GM18499 (cell line): ENCODE measurements at regions not wholly inside any gene's neighbourhood (a gene's known extent, or its start where the extent isn't known, plus 50 kb on each side); places are given as distances from the start of the nearest gene placed in this dataset.
"Not testable (repeated sequence)": the region's sequence is repeated elsewhere in the genome, so short reads cannot be mapped to it uniquely, and the experiment has no call there.

Experiments used
- ATAC-seq: cut with Tn5 transposase; IDR thresholded peaks from one replicate; pipeline ENCODE4 v1.9.1; 2021; ENCODE audit warnings: moderate number of reproducible peaks; ENCODE audit not compliant: insufficient read depth, unreplicated experiment

DNA sequence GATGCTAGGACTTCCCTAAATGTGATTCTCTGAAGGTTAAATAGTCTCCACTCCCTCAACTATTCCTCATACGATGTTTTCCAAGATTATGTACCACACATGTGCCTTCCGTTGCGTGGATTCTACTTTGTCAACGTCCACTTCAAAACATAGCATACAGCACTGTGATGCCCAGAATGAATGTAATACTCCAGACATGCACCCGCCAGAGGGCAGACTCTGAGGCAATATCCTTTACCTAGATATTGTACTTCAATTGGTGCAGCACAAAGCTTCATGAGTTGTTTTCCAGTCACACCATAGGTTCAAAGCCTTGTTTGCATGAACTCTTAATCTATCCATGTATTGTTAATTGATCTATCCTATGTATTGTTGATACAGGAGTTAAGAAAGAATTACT lies 201.0 kb upstream of the NABP1 start:
- no peak for ATAC-seq

DNA sequence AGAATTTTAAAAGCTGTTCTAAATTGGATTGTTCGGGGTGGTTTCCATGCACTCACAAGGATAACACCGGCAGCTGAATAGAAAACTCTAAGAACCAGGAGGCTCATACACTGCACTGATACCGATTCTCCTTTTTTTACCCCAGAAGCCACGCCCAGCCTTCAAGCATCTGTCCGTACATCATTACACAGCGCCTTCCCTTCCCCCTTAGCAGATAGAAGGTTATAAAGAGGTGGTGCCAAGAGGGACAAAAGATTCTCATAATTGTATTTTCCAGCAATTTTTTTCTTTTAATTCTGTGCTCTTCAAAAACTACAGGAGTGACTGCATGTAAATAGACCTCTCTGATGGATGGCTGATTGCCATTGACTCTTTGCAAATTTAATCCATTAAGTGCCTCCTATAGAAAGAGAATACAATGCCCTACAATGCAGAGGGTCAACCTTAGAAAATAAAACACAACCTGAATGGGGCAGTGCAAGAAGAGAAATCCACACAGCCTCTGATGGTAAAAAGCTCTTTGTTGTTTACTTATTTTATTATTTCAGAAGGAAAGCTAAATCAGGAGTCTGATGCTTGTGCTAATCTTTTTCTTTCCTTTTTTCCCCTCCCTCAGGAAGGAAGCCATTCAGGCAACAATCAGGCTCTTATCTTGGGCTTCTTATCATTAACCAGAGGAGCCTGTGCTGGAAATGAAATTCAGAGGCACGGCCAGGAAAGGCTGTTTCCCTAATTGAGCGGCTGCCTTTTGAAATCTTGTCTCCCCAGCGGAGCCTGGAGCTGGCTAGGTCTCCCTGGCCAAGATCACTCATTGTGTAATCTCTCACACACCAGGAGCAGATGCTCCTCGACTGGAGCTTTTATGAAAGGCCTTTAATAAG lies 198.9 kb upstream of the NABP1 start:
- ATAC-seq = no peak

DNA sequence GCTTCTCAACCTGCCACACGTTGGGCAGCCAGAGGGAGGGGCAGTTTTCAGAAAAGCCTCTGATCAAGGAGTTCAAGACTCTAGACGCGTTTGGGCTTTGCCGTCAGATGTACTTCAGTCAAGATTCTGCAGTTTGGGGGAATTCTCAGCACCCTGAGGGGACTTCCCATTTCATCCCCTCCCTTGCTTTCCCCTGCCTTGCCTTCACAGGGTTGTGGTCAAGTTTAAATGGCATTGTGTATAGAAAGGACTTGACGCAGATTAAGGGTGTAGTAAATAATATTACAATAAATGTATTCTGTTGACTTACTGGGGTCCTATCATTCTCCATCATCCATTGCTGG lies 198.3 kb upstream of the NABP1 start:
- ATAC-seq = no peak

DNA sequence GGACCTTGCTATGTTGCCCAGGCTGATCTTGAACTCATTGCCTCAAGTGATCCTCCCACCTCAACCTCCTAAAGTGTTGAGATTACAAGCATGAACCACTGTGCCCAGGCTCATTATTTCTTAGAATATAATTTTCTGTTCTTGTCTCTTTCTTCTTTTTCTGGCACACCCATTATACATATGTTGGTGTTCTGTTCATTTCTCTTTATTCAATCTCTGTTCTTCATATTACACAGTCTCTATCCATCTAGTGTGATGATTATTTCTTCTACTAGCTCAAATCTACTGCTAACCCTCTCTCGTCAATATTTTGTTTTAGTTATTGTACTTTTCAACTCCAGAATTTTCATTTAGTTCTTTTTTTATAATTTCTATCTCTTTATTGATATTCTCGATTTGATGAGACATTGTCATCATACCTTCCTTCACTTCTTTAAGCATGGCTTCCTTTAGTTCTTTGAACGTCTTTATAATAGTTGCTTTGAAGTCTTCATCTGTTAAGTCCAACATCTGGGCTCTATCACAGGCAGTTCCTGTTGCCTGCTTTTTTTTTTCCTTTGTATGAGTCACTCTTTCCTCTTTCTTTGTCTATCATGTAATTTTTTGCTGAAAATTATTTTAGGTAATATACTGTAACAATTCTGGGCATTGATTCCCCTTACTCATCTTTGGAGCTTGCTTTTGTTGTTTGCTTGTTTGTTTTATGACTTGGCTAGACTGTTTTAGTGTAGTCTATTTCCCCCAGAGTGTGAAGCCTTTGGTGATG lies 196.4 kb upstream of the NABP1 start:
- no peak for ATAC-seq

DNA sequence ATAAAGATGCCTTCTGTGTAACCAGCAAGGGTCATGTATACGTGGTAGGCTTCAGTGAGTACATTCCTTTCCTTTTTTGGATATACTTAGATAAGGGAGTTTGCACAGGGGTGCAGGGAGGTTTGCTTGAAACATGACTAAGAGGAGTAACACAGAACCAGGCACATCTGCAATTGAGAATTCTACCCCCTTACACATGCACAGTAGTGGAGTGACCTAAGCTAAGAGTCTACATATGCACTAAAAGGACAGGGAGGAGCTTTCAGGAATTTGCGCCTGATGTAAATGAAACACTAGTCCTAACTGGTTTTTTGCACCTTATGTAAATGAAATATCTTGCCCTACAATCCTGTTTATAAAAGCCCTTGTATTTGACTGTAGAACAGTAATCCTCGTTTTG lies 194.8 kb upstream of the NABP1 start:
- ATAC-seq = no peak

DNA sequence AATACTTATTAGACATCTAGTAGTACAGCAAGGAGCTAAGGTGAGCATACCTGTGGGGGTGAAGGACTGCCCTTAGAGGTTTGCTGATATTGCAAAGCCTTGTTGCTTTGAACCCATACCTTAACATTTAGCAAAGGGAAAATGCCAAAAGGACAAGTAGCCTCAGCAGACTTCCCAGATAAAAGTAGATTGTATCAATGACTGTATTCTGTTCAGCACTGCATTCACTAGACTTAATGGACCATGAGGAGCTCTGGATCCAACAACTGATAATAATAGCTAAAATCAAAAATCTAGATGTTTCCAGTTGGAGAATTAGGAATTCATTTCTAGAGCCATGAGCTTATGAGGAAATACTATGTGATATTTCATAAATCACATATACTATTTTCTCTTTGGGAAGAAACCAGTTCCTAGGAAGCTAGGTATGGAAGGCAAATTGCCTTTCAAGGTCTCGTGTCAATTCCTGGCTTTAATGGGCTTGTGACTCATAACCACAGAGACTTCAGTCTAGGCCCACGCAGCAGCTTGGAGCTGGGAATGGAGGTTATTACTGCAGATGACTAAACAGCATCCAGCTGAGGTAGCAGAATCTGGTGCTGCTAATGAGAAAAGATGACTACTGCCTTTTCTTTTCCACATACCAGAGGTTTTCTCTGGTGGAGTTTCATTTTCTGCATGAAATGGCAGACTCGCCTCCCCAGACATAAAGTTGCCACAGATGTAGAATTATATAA lies 191.2 kb upstream of the NABP1 start:
- ATAC-seq = no peak

DNA sequence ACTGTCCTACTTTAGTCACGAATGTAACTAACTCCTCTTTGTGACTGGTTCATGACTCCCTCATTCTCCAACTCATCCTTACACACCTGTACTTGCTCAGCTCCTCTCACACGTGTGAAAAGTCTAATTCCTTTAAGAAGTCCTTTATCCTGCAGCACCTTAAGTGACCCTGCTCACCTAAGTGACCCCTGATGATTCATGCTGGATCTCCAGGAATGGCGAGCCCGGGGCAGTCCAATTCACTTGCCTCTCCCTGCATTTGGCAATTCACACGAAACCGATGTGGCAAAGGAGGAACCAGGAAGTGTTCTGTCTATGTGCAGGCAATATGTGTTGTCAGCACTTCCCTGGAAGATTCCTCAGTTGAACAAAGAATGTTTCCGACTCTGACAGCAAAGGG lies 189.8 kb upstream of the NABP1 start:
- no peak for ATAC-seq

DNA sequence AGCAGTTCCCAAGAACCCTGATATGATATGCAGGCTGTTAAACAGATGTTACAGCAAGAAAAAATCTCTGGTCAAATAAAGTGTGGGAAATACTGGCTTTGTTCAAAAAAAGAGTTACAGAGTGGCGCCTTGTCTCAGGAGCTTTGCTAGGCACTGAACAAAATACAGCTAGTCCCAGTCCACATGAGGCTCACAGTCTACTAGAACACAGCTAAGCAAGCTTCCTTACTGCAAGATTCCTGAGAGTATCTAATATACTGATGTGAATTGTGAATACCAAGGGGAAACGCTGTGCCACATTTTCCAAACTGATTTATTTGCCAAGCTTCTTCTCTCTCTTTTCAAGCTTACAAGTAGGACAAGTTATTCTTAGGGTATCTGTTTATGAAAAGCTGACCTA lies 188.8 kb upstream of the NABP1 start:
- ATAC-seq = no peak

DNA sequence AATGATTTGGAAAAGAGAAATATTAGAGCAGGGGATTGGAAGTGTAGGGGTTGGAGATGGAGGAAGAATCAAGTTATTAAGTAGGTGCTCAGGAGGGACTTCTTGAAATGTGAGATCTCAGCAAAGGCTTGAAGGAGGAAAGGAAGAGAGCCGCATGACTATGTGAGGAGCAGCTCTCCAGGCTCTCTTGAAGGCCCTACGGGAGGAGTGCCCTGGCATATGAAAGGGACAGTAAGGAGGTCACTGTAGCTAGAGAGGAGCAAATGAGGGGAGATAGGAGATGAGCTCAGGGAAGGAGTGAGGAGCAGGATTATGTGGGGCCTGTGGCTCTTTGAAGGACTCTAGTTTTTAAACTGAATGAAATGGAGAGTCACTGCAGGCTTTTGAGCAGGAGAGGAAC lies 181.1 kb upstream of the NABP1 start:
- ATAC-seq = no peak

DNA sequence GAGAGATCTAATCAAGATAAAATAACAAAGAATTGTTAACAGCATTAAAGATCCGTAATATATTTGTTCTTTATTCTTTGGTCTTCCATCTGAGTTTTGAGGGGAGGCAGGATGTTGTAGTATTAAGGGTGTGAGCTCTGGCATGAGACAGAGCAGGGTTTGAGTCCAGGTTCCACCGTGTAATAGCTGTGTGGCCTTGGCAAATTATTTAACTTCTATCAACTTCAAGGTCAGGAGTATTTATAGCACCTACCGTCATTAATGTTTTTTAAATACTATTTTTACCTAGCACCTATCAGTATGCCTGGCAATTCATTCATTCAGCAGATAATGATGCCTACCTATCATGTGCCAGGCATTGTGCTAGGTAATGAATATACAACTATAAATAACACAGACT lies 180.1 kb upstream of the NABP1 start:
- no peak for ATAC-seq

DNA sequence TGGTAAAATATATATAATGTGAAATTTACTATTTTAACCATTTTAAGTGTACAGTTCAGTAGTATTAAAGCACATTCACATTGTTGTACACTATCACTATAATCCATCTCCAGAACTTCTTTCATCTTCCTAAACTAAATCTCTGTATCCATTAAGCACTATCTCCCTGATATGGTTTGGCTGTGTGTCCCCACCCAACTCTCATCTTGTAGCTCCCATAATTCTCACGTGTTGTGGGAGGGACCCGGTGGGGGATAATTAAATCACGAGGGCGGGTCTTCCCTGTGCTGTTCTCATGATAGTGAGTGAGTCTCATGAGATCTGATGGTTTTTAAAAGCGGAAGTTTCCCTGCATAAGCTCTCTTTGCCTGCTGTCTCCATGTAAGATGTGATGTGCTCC lies 178.9 kb upstream of the NABP1 start:
- no peak for ATAC-seq

DNA sequence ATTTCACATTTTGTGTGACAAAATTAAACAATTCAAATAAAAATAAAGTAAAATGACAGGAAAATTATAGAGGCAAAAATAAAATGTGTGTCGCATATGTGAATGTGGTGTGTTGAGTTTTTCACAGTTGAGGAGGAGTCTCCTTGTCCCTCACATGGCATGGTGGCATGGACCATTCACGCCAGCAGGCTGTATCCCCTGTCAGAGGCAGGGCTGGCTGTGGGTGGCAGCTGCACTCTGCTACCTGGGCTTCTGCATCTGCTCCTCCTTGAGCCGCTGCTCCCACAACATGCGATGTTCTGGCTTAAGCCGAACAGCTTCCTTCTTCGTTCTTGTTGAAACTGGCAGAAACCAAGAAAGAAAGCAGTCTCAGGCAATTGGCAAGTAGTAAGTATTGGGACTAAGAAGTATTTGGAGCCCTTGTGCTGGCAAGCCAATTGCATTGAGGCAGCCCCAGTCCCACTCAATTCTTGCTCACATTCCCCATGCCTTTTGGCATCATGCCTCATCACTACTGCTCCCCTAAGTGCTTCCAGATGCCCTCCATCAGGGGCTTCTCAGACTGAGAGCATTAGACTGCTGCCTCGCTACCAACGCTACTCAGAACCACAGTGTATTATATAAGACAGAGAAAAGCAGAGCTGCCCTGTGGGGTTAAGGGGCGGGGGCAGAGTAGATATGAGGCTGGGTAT lies 177.9 kb upstream of the NABP1 start:
- ATAC-seq = no peak

DNA sequence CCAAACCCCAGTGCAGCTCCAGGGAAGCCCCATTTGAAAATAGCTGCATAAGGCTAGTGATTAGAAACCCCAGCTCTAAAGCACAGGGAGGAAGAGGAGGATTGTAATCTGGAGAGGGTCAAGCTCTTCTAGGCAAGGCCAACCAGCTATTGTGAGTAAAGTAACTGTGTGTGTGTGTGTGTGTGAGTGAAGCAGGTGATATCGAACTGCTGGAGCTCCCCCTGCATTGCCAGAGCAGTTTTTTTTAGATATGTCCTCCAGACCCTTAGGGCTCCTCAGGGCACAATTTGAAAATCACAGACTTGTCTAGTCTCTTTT lies 177.4 kb upstream of the NABP1 start:
- no peak for ATAC-seq

DNA sequence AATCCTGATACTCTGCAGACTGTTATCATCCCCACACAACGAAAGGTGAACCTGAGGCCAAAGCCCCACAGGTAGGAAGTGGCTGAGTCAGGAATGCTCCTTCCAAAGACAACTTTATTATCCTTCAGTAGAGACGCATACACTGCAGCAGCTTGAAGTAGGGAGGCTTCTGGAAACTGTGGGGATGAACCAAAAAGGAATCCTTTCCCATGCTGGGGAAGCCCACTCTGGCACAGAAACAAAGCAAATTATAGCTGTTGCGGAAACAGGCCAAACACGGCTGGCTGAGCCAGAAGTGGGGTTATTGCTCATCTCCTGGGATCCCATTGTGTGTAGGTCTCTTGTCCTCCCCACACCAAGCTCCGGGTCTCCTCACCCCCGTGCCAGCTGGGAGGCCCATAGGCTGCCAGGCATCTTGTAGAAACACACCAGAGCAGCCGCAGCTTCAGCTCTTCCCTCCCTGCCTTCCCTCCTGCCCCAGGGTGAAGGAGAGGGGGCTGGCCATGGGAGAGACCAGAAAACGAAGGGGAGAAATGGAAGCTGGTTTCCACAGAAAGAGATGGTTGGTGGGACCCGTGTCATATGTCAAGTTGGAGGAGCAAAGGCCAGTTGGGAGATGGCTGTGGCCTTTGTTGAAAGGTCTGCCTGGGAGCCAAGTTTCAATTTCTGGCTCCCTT lies 176.9 kb upstream of the NABP1 start:
- no peak for ATAC-seq

DNA sequence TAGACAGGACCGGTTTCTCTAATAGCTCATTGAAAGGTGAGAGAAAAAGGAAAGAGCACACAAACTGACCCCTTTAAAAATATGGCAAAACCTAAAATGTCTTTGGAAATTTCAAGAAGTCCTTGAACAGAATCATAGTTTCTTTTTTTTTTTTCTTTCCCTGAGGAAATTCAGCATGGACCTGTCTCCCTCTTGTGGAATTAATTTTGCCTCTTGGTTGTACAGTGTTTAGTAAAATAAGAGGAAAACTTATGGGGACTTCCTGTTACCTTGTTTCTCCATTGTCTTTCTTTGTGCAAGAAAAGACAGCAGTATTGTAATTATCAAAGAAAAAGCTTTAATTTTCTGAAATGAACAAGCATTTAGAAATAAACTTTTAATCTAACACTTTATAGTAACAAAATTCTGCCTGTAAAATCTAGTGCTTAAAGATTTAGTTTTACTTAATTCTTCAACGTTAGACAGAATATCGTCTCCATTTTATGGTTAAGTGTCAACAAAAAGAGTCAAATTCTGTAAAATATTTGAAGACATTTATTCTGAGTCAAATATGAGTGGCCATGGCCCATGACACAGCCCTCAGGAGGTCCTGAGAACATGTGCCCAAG lies 176.3 kb upstream of the NABP1 start:
- no peak for ATAC-seq

DNA sequence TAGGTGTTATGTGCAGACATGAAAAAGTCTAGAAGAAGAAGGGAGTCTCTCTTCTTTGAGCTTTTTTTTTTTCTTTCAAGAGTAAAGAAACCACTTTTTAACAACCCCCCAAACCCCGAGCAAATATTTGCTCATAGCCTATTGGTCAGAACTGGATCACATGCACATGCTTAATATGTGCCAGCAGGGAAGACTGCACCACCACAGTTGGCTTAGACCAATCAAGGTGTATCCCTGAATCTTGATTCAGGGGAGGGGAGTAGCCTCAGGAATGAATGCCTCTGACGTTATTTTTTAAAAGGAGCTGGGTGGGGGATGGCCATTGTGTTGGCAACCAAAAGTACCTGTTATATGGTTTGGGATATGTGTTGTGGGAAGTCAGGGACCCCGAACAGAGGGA lies 171.4 kb upstream of the NABP1 start:
- ATAC-seq = no peak

DNA sequence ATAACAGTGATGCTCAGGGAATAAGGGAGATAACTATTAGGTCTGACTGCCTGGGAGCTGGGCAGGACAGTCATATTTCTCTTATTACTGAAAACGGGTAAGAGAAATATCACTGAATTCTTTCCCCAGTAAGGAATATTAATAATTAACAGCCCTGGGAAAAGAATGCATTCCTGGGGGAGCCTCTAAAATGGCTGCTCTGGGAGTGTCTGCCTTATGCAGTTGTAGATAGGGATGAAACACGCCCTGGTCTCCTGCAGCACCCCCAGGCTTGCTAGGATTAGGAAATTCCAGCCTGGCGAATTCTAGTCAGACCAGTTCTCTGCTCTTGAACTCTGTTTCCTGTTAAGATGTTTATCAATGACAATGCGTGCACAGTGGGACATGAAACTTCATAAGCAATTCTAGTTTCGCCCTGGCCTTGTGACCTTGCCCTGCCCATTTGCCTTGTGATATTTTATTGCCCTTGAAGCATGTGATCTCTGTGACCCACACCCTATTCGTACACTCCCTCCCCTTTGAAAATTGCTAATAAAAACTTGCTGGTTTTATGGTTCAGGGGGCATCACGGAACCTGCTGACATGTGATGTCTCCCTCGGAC lies 170.6 kb upstream of the NABP1 start:
- not testable (repeated sequence) for ATAC-seq

DNA sequence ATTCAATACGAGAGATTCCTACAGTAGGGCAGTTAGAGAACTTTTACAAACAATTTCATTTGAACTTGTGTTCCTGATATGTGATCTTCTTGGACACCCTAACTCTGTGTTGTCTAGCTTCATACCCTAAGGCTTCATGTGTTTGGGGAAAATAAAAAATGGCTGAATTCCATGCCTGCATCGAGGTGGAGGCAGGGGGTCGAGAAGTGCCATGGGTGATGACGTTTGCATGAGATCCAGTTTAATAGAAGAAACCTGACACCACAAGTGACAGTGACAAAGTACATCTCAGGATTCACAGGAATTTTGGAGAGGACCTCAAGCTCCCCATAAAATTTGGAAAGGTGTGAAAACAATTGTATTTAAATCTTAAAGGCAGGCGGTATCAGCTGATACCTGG lies 169.2 kb upstream of the NABP1 start:
- ATAC-seq = no peak

DNA sequence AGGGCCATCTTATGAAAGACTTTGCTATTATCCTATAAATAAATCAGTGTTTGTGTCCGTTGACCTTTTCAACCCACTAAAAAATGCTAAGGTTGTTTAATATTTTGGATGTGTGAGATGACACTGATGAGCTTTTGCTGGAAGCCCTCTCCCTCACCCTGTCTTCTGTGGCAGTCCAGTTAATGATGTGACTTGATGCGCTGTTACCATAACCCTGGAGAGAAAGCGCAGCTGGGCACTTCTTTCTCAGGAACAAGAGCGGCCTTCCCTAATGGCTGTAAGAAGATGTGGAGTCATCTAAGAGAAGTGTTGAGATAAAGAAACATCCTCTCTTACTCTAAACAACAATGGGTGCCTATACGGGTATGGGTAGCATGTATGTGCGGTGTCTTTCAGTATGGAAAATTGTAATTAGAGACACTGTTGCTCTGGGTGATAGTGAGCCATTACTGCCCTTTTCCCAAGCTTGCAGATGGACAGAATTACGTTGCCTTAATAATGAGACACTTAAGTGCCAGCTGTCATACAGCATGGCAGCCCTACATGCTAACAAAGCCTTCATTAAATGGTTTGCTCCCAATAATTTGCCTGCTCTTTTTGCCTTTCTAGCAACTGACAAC lies 165.6 kb upstream of the NABP1 start:
- no peak for ATAC-seq
